Hematopoietic multipotent progenitor cell treated with erythropoietin and hydrocortisone succinate and interleukin-3 and kit ligand, for 6 days (in vitro differentiated cells): ENCODE measurements at regions not wholly inside any gene's neighbourhood (a gene's known extent, or its start where the extent isn't known, plus 50 kb on each side); places are given as distances from the start of the nearest gene placed in this dataset.
"Not testable (repeated sequence)": the region's sequence is repeated elsewhere in the genome, so short reads cannot be mapped to it uniquely, and the experiment has no call there.

ENCODE experiments used
- DNase-seq: peaks from one replicate; pipeline ENCODE4 v3.0.0-alpha.2; 2015

GRCh38 chr3:18987862-18988447, 160.4 kb upstream of the KCNH8 start:
- peak; percentile 5 for DNase-seq

GRCh38 chr3:18987070-18987469, 161.2 kb upstream of the KCNH8 start:
- DNase-seq: no peak

GRCh38 chr3:18982920-18983319, 165.4 kb upstream of the KCNH8 start:
- no peak for DNase-seq

- not testable (repeated sequence) for DNase-seq
These were observed 172.2 kb upstream of the KCNH8 start for GRCh38 chr3:18976102-18976501.

- DNase-seq: peak; percentile 12
These were observed 180.2 kb upstream of the KCNH8 start for GRCh38 chr3:18968120-18968519.

GRCh38 chr3:18965781-18966180, 182.5 kb upstream of the KCNH8 start:
- no peak for DNase-seq

GRCh38 chr3:18964640-18965039, 183.7 kb upstream of the KCNH8 start:
- no peak for DNase-seq

- DNase-seq: no peak
These were observed 197.0 kb upstream of the KCNH8 start for GRCh38 chr3:18951333-18951732.

- peak; percentile 49 for DNase-seq
These were observed 201.8 kb upstream of the KCNH8 start for GRCh38 chr3:18946524-18946923.

GRCh38 chr3:18937574-18937973, 210.7 kb upstream of the KCNH8 start:
- DNase-seq: no peak

GRCh38 chr3:18919158-18919557, 229.2 kb upstream of the KCNH8 start:
- no peak for DNase-seq

- no peak for DNase-seq
These were observed 230.4 kb upstream of the KCNH8 start for GRCh38 chr3:18917923-18918322.

- DNase-seq: no peak
These were observed 246.1 kb upstream of the KCNH8 start for GRCh38 chr3:18902081-18902793.

- DNase-seq: no peak
These were observed 246.7 kb upstream of the KCNH8 start for GRCh38 chr3:18901571-18901970.

GRCh38 chr3:18900994-18901393, 247.3 kb upstream of the KCNH8 start:
- DNase-seq: peak; percentile 9

GRCh38 chr3:18898911-18899310, 249.4 kb upstream of the KCNH8 start:
- DNase-seq: no peak

- DNase-seq: peak; percentile 25
These were observed 255.6 kb upstream of the KCNH8 start for GRCh38 chr3:18892756-18893155.

GRCh38 chr3:18892047-18892446, 256.3 kb upstream of the KCNH8 start:
- DNase-seq: peak; percentile 8

GRCh38 chr3:18891641-18892040, 256.7 kb upstream of the KCNH8 start:
- DNase-seq: peak; percentile 76

- DNase-seq: no peak
These were observed 257.9 kb upstream of the KCNH8 start for GRCh38 chr3:18890449-18890848.

- DNase-seq: peak; percentile 26
These were observed 259.5 kb upstream of the KCNH8 start for GRCh38 chr3:18888819-18889218.

GRCh38 chr3:18888370-18888769, 259.9 kb upstream of the KCNH8 start:
- DNase-seq: no peak

- DNase-seq: no peak
These were observed 262.0 kb upstream of the KCNH8 start for GRCh38 chr3:18886331-18886730.

- no peak for DNase-seq
These were observed 262.7 kb upstream of the KCNH8 start for GRCh38 chr3:18885612-18886011.

GRCh38 chr3:18883571-18883970, 264.7 kb upstream of the KCNH8 start:
- DNase-seq: peak; percentile 68
